ENCODE measurements at regions not wholly inside any gene's neighbourhood (a gene's known extent, or its start where the extent isn't known, plus 50 kb on each side); places are given as distances from the start of the nearest gene placed in this dataset.

- no peak overlapping the region for H3K4me3 ChIP-seq (ENCODE audit: low read length)
- TF ChIP-seq, protein P1, sequence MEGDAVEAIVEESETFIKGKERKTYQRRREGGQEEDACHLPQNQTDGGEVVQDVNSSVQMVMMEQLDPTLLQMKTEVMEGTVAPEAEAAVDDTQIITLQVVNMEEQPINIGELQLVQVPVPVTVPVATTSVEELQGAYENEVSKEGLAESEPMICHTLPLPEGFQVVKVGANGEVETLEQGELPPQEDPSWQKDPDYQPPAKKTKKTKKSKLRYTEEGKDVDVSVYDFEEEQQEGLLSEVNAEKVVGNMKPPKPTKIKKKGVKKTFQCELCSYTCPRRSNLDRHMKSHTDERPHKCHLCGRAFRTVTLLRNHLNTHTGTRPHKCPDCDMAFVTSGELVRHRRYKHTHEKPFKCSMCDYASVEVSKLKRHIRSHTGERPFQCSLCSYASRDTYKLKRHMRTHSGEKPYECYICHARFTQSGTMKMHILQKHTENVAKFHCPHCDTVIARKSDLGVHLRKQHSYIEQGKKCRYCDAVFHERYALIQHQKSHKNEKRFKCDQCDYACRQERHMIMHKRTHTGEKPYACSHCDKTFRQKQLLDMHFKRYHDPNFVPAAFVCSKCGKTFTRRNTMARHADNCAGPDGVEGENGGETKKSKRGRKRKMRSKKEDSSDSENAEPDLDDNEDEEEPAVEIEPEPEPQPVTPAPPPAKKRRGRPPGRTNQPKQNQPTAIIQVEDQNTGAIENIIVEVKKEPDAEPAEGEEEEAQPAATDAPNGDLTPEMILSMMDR (conservative IDR thresholded peaks at IDR 0.05): no peak
- H3K27ac Mint-ChIP-seq: no peak overlapping the region
- H3K4me3 Mint-ChIP-seq: no peak overlapping the region
- H3K36me3 Mint-ChIP-seq (ENCODE audit: low read depth): no peaks in the 10 kb centered on the region
- H3K9ac ChIP-seq (ENCODE audit: extremely low read depth, low read length, poor library complexity, severe bottlenecking): no peak overlapping the region
- peaks cover 31% of the 10 kb centered on the region for H3K4me1 Mint-ChIP-seq
- no peak overlapping the region for H3K27ac ChIP-seq (ENCODE audit: low read depth, low read length)
- H3K27me3 ChIP-seq (ENCODE audit: control insufficient read depth, insufficient read depth, low read length, poor library complexity, severe bottlenecking): no peaks in the 10 kb centered on the region
- peaks cover 7% of the 10 kb centered on the region for H3K4me1 ChIP-seq (ENCODE audit: control insufficient read depth, insufficient read depth, low read length)
- no peaks in the 10 kb centered on the region for H3K9me3 ChIP-seq (ENCODE audit: control insufficient read depth, low read length)
- 89 to 93% methylated on average over 2 to 3 of the region's 3 CpGs for WGBS, 2 experiments (ENCODE audit: insufficient coverage in 1 of 2, insufficient read length in 1 of 2)
- H3K36me3 ChIP-seq (ENCODE audit: control insufficient read depth, insufficient read depth, low read length): no peaks in the 10 kb centered on the region
- H3K27me3 Mint-ChIP-seq (ENCODE audit: insufficient read depth): no peaks in the 10 kb centered on the region
- no peak for DNase-seq
- H3K9me3 Mint-ChIP-seq: no peaks in the 10 kb centered on the region
These were observed 580.5 kb downstream of the REEP3 start for GRCh38 chr10:64101606-64102263.

GRCh38 chr10:64102264-64102633 lies 581.0 kb downstream of the REEP3 start:
- no peaks in the 10 kb centered on the region for H3K9me3 ChIP-seq (ENCODE audit: control insufficient read depth, low read length)
- peaks cover 7% of the 10 kb centered on the region for H3K4me1 ChIP-seq (ENCODE audit: control insufficient read depth, insufficient read depth, low read length)
- H3K27me3 ChIP-seq (ENCODE audit: control insufficient read depth, insufficient read depth, low read length, poor library complexity, severe bottlenecking): no peaks in the 10 kb centered on the region
- no peak overlapping the region for H3K9ac ChIP-seq (ENCODE audit: extremely low read depth, low read length, poor library complexity, severe bottlenecking)
- H3K36me3 ChIP-seq (ENCODE audit: control insufficient read depth, insufficient read depth, low read length): no peaks in the 10 kb centered on the region
- no peak for DNase-seq
- TF ChIP-seq, protein P1 (conservative IDR thresholded peaks at IDR 0.05): no peak
- H3K4me1 Mint-ChIP-seq: peaks cover 32% of the 10 kb centered on the region
- H3K27ac ChIP-seq (ENCODE audit: low read depth, low read length): no peak overlapping the region
- no peaks in the 10 kb centered on the region for H3K36me3 Mint-ChIP-seq (ENCODE audit: low read depth)
- no peaks in the 10 kb centered on the region for H3K27me3 Mint-ChIP-seq (ENCODE audit: insufficient read depth)
- 85 to 100% methylated on average over 1 of the region's 1 CpG for WGBS, 2 experiments (ENCODE audit: insufficient coverage in 1 of 2, insufficient read length in 1 of 2)
- H3K4me3 ChIP-seq (ENCODE audit: low read length): no peak overlapping the region
- no peak overlapping the region for H3K27ac Mint-ChIP-seq
- no peaks in the 10 kb centered on the region for H3K9me3 Mint-ChIP-seq
- H3K4me3 Mint-ChIP-seq: no peak overlapping the region

- H3K36me3 Mint-ChIP-seq (ENCODE audit: low read depth): no peaks in the 10 kb centered on the region
- H3K27ac Mint-ChIP-seq: no peak overlapping the region
- 79 to 86% methylated on average over 1 to 2 of the region's 2 CpGs for WGBS, 2 experiments (ENCODE audit: insufficient coverage in 1 of 2, insufficient read length in 1 of 2)
- H3K9ac ChIP-seq (ENCODE audit: extremely low read depth, low read length, poor library complexity, severe bottlenecking): no peak overlapping the region
- TF ChIP-seq, protein P1 (conservative IDR thresholded peaks at IDR 0.05): no peak
- H3K4me1 ChIP-seq (ENCODE audit: control insufficient read depth, insufficient read depth, low read length): peaks cover 7% of the 10 kb centered on the region
- no peaks in the 10 kb centered on the region for H3K9me3 ChIP-seq (ENCODE audit: control insufficient read depth, low read length)
- no peaks in the 10 kb centered on the region for H3K27me3 Mint-ChIP-seq (ENCODE audit: insufficient read depth)
- no peaks in the 10 kb centered on the region for H3K36me3 ChIP-seq (ENCODE audit: control insufficient read depth, insufficient read depth, low read length)
- no peak overlapping the region for H3K4me3 ChIP-seq (ENCODE audit: low read length)
- H3K4me3 Mint-ChIP-seq: no peak overlapping the region
- peaks cover 32% of the 10 kb centered on the region for H3K4me1 Mint-ChIP-seq
- no peak for DNase-seq
- no peaks in the 10 kb centered on the region for H3K9me3 Mint-ChIP-seq
- H3K27ac ChIP-seq (ENCODE audit: low read depth, low read length): no peak overlapping the region
- no peaks in the 10 kb centered on the region for H3K27me3 ChIP-seq (ENCODE audit: control insufficient read depth, insufficient read depth, low read length, poor library complexity, severe bottlenecking)
These were observed 581.7 kb downstream of the REEP3 start for GRCh38 chr10:64102916-64103315.
